HG02763 (cell line): ENCODE measurements at regions not wholly inside any gene's neighbourhood (a gene's known extent, or its start where the extent isn't known, plus 50 kb on each side); places are given as distances from the start of the nearest gene placed in this dataset.

Experiments
- ATAC-seq: cut with Tn5 transposase; IDR thresholded peaks from one replicate; pipeline ENCODE4 v1.9.1; 2021; ENCODE audit warnings: mild to moderate bottlenecking, moderate library complexity; ENCODE audit not compliant: unreplicated experiment

- ATAC-seq: no peak
Measured at GRCh38 chr5:67538855-67539506, 342.4 kb upstream of the CD180 start.

GRCh38 chr5:67537439-67538148, 341.0 kb upstream of the CD180 start:
- no peak for ATAC-seq

GRCh38 chr5:67536866-67537265, 340.3 kb upstream of the CD180 start:
- ATAC-seq: no peak

- ATAC-seq: no peak
Measured at GRCh38 chr5:67530609-67531255, 334.1 kb upstream of the CD180 start.

- ATAC-seq: no peak
Measured at GRCh38 chr5:67528953-67529352, 332.4 kb upstream of the CD180 start.

GRCh38 chr5:67526793-67527192, 330.2 kb upstream of the CD180 start:
- no peak for ATAC-seq

GRCh38 chr5:67520161-67520908, 323.7 kb upstream of the CD180 start:
- ATAC-seq: no peak

GRCh38 chr5:67518227-67518626, 321.6 kb upstream of the CD180 start:
- ATAC-seq: no peak

GRCh38 chr5:67516948-67517565, 320.5 kb upstream of the CD180 start:
- ATAC-seq: no peak

- no peak for ATAC-seq
Measured at GRCh38 chr5:67515762-67516161, 319.2 kb upstream of the CD180 start.

- ATAC-seq: no peak
Measured at GRCh38 chr5:67515020-67515689, 318.6 kb upstream of the CD180 start.

GRCh38 chr5:67512758-67513157, 316.2 kb upstream of the CD180 start:
- no peak for ATAC-seq

GRCh38 chr5:67511911-67512310, 315.3 kb upstream of the CD180 start:
- no peak for ATAC-seq

GRCh38 chr5:67510204-67510603, 313.6 kb upstream of the CD180 start:
- no peak for ATAC-seq

GRCh38 chr5:67509402-67510186, 313.0 kb upstream of the CD180 start:
- ATAC-seq: no peak

- ATAC-seq: no peak
Measured at GRCh38 chr5:67506241-67506640, 309.6 kb upstream of the CD180 start.

GRCh38 chr5:67502951-67503350, 306.4 kb upstream of the CD180 start:
- no peak for ATAC-seq

- no peak for ATAC-seq
Measured at GRCh38 chr5:67496051-67496450, 299.5 kb upstream of the CD180 start.

- ATAC-seq: no peak
Measured at GRCh38 chr5:67495072-67495471, 298.5 kb upstream of the CD180 start.
